GM13976 (cell line): ENCODE measurements at regions not wholly inside any gene's neighbourhood (a gene's known extent, or its start where the extent isn't known, plus 50 kb on each side); places are given as distances from the start of the nearest gene placed in this dataset.

ENCODE experiments used
- DNase-seq: peaks from one replicate; pipeline ENCODE4 v3.0.0; 2012; ENCODE audit warnings: low spot score
- in situ Hi-C: fragments of 300-500 bp; cut with MboI; formaldehyde crosslinking; loops from one replicate; pipeline ENCODE4 v1.12.0; 2022; ENCODE audit warnings: low sequenced_read_pairs, mixed read lengths, inconsistent platforms; ENCODE audit not compliant: unreplicated experiment
- TF ChIP-seq, protein P1 (sequence below): IDR thresholded peaks from 2 replicates; pipeline ENCODE4 v1.5.1; 2012; ENCODE audit warnings: borderline replicate concordance, mild to moderate bottlenecking; ENCODE audit not compliant: insufficient read depth; ENCODE audit errors: extremely low read depth, missing control alignments, control extremely low read depth

DNA sequence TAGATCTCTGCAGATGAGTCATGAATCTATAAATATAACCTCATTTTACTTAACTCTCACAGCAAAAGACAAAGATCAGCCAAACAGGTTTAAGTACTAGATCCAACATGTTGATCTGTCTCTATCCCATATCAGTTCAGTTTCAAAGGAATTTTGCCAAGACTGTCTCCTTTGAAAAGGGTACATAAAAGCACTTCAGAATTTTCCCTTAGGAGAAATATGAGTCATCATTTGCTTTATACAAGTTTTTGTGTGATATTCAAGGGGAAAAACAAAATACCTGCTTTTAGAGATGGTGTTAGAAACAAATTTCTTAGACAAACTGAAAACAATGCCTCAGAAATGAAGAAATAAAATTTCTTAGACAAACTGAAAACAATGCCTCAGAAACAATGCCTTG lies 73.5 kb upstream of the LRRC7 start:
- DNase-seq: no peak
- in situ Hi-C loops: no loop called here
- TF ChIP-seq, protein P1, sequence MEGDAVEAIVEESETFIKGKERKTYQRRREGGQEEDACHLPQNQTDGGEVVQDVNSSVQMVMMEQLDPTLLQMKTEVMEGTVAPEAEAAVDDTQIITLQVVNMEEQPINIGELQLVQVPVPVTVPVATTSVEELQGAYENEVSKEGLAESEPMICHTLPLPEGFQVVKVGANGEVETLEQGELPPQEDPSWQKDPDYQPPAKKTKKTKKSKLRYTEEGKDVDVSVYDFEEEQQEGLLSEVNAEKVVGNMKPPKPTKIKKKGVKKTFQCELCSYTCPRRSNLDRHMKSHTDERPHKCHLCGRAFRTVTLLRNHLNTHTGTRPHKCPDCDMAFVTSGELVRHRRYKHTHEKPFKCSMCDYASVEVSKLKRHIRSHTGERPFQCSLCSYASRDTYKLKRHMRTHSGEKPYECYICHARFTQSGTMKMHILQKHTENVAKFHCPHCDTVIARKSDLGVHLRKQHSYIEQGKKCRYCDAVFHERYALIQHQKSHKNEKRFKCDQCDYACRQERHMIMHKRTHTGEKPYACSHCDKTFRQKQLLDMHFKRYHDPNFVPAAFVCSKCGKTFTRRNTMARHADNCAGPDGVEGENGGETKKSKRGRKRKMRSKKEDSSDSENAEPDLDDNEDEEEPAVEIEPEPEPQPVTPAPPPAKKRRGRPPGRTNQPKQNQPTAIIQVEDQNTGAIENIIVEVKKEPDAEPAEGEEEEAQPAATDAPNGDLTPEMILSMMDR: no peak

DNA sequence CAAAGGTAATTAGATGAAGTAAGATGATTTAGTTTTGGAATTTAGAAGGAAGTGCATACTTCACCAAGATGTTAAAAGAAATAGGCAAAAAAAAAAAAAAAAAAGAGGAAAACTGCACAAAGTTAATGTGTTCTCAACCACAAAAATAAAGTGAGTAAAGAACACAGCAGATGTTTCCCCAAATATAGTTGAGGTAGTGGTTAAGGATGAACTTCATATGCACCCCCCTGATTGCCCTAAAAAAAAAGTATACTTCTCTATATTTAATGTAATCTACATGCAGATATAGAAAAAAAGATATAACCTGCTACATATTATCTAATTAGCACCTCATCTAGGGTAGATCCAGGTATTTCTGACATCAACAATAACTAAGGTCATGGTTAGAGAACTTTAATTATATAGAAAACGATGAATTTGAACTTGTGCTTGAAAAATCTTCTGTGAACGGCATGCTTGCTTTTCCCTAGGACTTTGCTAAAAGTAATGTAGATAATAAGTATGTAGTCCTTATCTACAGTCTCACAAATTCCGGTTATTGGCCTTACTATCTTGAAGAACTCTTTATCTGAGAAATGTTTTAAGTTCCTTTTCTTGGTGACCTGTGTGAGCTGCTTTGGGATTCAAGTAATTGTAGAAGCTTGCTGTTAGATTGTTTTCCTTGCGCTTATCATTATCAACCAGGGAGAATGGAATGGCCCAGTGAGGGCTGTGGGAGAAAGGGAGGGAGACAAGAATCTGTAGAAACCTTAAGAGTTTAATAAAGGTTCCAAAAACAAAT lies 70.1 kb upstream of the LRRC7 start:
- DNase-seq: no peak
- TF ChIP-seq, protein P1: no peak
- in situ Hi-C loops: no loop called here

DNA sequence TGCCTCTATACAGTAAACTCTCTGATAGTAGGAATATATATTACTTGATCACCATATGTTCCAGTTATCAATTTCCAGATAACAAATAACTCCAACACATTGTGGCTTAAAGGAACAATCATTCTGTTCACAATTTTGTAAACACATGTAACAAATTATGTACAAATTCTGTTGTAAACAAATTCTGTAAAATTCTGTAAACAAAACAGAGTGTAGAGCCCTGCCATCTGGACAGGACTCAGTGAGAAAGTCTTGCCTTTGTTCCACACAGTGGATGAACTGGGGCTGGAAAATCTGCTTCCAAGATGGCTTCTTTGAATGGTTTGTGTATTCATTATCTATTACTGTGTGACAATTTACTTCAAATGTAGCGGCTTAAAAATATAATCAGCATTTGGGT lies 69.0 kb upstream of the LRRC7 start:
- DNase-seq: no peak
- in situ Hi-C loops: no loop called here
- TF ChIP-seq, protein P1: no peak

DNA sequence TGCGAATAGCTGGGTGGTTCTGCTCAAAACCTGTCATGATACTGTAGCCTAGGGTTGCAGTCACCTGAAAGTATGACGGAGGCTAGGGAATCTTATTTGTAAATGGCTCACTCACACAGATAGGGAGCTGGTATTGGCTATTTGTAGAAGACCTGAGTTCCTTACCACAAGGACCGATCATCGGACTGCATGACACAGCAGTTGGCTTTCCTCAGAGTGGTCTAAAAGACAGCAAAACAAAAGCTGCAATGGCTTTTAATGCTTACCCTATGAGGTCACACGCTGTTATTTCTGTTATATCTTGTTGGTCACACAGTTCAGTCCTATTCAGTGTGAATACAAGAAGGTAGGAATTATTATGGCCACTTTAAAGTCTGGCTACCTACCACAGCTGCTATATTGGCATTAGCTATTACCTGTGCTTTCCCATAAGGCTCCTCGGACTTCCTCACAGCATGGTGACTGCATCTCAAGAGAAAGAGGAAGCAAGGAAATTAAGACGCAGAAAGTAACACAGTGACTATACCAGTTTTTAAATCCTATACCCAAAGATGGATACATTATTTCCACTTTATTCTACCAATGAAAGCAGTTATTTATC lies 68.4 kb upstream of the LRRC7 start:
- no peak for DNase-seq
- TF ChIP-seq, protein P1: no peak
- in situ Hi-C loops: no loop called here

DNA sequence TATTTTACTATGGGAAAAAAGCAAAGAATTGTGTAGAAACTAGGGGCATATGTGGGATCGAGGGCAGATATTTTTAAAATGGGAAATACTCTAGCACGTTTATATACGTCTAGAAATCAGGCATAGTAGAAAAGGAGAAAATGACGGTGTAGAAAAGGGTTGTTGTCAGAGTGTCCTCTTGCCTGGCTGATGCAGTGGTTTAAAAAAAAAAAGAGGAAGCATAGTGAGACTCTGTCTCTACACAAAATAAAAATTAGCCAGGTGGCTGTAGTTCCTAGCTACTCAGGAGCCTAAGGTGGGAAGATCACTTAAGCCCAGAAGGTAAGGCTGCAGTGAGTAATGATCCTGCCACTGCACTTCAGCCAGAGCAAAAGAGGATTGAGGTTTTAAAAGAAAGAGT lies 64.7 kb upstream of the LRRC7 start:
- TF ChIP-seq, protein P1: no peak
- in situ Hi-C loops: no loop called here
- DNase-seq: no peak

DNA sequence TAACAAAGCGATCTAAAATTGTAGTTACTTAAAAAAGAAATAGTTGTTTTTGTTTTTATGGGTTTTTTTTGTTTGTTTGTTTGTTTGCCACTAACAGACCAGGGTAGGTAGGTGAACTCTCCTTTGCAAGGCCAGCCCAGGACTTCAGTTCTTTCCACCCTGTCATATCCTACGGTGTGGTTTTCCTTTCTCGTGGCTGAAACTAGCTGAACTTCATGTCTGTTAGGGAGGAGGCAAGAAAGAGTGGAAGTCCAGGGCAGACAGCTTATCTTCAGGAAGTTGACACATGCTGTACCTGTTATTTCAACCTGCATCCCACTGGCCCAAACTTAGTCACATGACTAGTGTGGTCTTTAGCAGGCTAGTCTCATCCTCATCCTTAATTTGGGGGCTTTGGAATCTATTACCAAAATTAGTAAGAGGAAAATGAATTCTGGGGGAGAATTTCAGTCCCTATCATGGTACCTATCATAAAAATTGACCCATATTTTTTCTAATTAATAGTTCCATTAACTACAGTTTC lies 62.9 kb upstream of the LRRC7 start:
- in situ Hi-C loops: no loop called here
- no peak for DNase-seq
- TF ChIP-seq, protein P1: no peak
